ENCODE measurements at regions not wholly inside any gene's neighbourhood (a gene's known extent, or its start where the extent isn't known, plus 50 kb on each side); places are given as distances from the start of the nearest gene placed in this dataset.
A peak's percentile ranks its signal among the peaks of the same experiment; 100 is the strongest.

- no peak overlapping the region for H3K4me3 ChIP-seq (ENCODE audit: control insufficient read depth, low read depth, low read length)
- TF ChIP-seq, protein P1, sequence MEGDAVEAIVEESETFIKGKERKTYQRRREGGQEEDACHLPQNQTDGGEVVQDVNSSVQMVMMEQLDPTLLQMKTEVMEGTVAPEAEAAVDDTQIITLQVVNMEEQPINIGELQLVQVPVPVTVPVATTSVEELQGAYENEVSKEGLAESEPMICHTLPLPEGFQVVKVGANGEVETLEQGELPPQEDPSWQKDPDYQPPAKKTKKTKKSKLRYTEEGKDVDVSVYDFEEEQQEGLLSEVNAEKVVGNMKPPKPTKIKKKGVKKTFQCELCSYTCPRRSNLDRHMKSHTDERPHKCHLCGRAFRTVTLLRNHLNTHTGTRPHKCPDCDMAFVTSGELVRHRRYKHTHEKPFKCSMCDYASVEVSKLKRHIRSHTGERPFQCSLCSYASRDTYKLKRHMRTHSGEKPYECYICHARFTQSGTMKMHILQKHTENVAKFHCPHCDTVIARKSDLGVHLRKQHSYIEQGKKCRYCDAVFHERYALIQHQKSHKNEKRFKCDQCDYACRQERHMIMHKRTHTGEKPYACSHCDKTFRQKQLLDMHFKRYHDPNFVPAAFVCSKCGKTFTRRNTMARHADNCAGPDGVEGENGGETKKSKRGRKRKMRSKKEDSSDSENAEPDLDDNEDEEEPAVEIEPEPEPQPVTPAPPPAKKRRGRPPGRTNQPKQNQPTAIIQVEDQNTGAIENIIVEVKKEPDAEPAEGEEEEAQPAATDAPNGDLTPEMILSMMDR (conservative IDR thresholded peaks at IDR 0.05; ENCODE audit: control insufficient read depth, insufficient read depth, low read depth, low read length): no peak
- DNase-seq (ENCODE audit: low read depth): peak; percentile 68
Measured at GRCh38 chr5:23330726-23331125, 176.7 kb upstream of the PRDM9 start.

GRCh38 chr5:23319901-23320300 is 187.5 kb upstream of the PRDM9 start:
- no peak overlapping the region for H3K4me3 ChIP-seq (ENCODE audit: control insufficient read depth, low read depth, low read length)
- TF ChIP-seq, protein P1 (conservative IDR thresholded peaks at IDR 0.05; ENCODE audit: control insufficient read depth, insufficient read depth, low read depth, low read length): no peak
- DNase-seq (ENCODE audit: low read depth): no peak

DNA sequence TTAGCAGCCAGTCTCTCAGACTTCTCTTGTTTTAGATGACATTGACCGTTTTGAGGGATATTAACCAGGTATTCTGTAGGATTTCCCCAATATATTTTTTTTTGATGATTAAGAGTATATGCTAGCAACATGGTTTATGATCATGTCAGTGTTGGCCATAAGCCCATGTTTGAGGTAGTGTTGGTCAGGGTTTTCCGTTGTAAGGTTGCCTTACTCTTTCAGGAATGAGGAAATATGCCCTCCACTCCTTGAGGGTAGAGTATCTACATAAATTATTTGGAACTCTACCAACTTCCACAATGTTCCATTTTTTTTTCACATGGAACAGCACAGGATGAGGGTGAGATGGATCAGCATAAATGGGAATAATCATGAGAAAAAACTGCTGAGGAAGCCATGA is 188.4 kb upstream of the PRDM9 start:
- no peak overlapping the region for H3K4me3 ChIP-seq (ENCODE audit: control insufficient read depth, low read depth, low read length)
- TF ChIP-seq, protein P1 (conservative IDR thresholded peaks at IDR 0.05; ENCODE audit: control insufficient read depth, insufficient read depth, low read depth, low read length): no peak
- peak; percentile 8 for DNase-seq (ENCODE audit: low read depth)

DNA sequence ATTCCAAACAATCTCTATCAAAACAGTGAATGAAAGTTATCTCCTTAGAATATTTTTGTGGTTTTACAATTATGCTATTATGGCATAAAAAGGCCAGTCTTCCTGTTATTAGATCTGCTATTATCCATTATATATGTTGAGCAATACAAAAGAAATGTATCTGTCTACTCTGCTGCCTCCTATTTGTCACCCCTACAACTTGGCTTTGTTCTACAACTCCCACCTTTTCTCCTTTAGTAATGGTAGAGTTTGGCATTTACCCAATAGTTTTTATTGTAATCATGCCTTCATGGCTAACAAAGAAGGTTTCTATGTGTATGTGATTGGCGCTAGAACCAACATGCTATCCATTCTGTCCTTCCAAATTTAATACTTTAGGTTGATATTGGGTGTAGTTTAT is 189.2 kb upstream of the PRDM9 start:
- no peak overlapping the region for H3K4me3 ChIP-seq (ENCODE audit: control insufficient read depth, low read depth, low read length)
- TF ChIP-seq, protein P1 (conservative IDR thresholded peaks at IDR 0.05; ENCODE audit: control insufficient read depth, insufficient read depth, low read depth, low read length): no peak
- DNase-seq (ENCODE audit: low read depth): no peak

GRCh38 chr5:23316060-23316591 is 191.3 kb upstream of the PRDM9 start:
- TF ChIP-seq, protein P1 (conservative IDR thresholded peaks at IDR 0.05; ENCODE audit: control insufficient read depth, insufficient read depth, low read depth, low read length): no peak
- peak; percentile 7 for DNase-seq (ENCODE audit: low read depth)
- H3K4me3 ChIP-seq (ENCODE audit: control insufficient read depth, low read depth, low read length): no peak overlapping the region

GRCh38 chr5:23314827-23315226 is 192.6 kb upstream of the PRDM9 start:
- DNase-seq (ENCODE audit: low read depth): peak; percentile 87
- TF ChIP-seq, protein P1 (conservative IDR thresholded peaks at IDR 0.05; ENCODE audit: control insufficient read depth, insufficient read depth, low read depth, low read length): no peak
- H3K4me3 ChIP-seq (ENCODE audit: control insufficient read depth, low read depth, low read length): no peak overlapping the region

GRCh38 chr5:23305055-23305454 is 202.4 kb upstream of the PRDM9 start:
- DNase-seq (ENCODE audit: low read depth): no peak
- TF ChIP-seq, protein P1 (conservative IDR thresholded peaks at IDR 0.05; ENCODE audit: control insufficient read depth, insufficient read depth, low read depth, low read length): no peak
- no peak overlapping the region for H3K4me3 ChIP-seq (ENCODE audit: control insufficient read depth, low read depth, low read length)
